Activated CD4-positive, alpha-beta T cell treated with anti-CD3 and anti-CD28 coated beads for 36 hours (primary cell): ENCODE measurements at regions not wholly inside any gene's neighbourhood (a gene's known extent, or its start where the extent isn't known, plus 50 kb on each side); places are given as distances from the start of the nearest gene placed in this dataset.

Experiments
- ATAC-seq: fragments of 200-7000 bp; cut with Tn5 transposase; one replicate; pipeline ENCODE4 v1.10.0; 2021; ENCODE audit warnings: mild to moderate bottlenecking, moderate library complexity
- CTCF ChIA-PET: fragments of 350-600 bp; sonication (Branson Sonifier 250); formaldehyde crosslinking; loops from one replicate; lab custom pipeline; 2021; ENCODE audit warnings: antibody characterized with exemption; lab: Charles Lee
- POLR2A ChIA-PET: fragments of 350-600 bp; sonication (Branson Sonifier 250); formaldehyde crosslinking; loops from one replicate; lab custom pipeline; 2021; ENCODE audit warnings: antibody characterized with exemption, inconsistent platforms; lab: Charles Lee
- DNase-seq: peaks from one replicate; pipeline ENCODE4 v3.0.0-alpha.2; 2020
- H3K27ac Mint-ChIP-seq: one replicate; pipeline ENCODE4 v1.8.0; 2021; ENCODE audit warnings: mixed read lengths
- H3K27me3 Mint-ChIP-seq: one replicate; pipeline ENCODE4 v1.8.0; 2021; ENCODE audit warnings: mixed read lengths
- H3K36me3 Mint-ChIP-seq: one replicate; pipeline ENCODE4 v1.8.0; 2021; ENCODE audit warnings: low read depth, mixed read lengths
- H3K4me1 Mint-ChIP-seq: one replicate; pipeline ENCODE4 v1.8.0; 2021; ENCODE audit warnings: mixed read lengths
- H3K4me3 Mint-ChIP-seq: one replicate; pipeline ENCODE4 v1.8.0; 2021; ENCODE audit warnings: mild to moderate bottlenecking, moderate library complexity, mixed read lengths
- H3K9me3 Mint-ChIP-seq: one replicate; pipeline ENCODE4 v1.8.0; 2021; ENCODE audit warnings: low read depth, mixed read lengths
- intact Hi-C, 2 experiments: fragments of 100-400 bp; cut with DNase I in 1 of 2; cut with micrococcal nuclease in 1 of 2; formaldehyde crosslinking; loops; one replicate each; pipeline versions ENCODE4 v1.14.2 to v1.15.1; 2022 to 2024; cut with DNase I, micrococcal nuclease

- H3K4me3 Mint-ChIP-seq, result no peak overlapping the region
- DNase-seq (no peak), ATAC-seq (no peak)
- POLR2A ChIA-PET, result no interaction called here
- peaks cover 11% of the 10 kb centered on the region for H3K27me3 Mint-ChIP-seq
- CTCF ChIA-PET, result no interaction called here
- no peaks in the 10 kb centered on the region for H3K9me3 Mint-ChIP-seq
- intact Hi-C loops, result no loop called here
- no peak overlapping the region for H3K27ac Mint-ChIP-seq
- no peaks in the 10 kb centered on the region for H3K4me1 Mint-ChIP-seq
- H3K36me3 Mint-ChIP-seq, result no peaks in the 10 kb centered on the region
These were observed 86.4 kb upstream of the IGSF21 start for GRCh38 chr1:18021242-18021641.

- POLR2A ChIA-PET, result no interaction called here
- H3K27me3 Mint-ChIP-seq, result peaks cover 14% of the 10 kb centered on the region
- intact Hi-C loops, result no loop called here
These were observed 75.3 kb upstream of the IGSF21 start for GRCh38 chr1:18032172-18032859.

GRCh38 chr1:18035145-18035544 is 72.5 kb upstream of the IGSF21 start:
- H3K4me1 Mint-ChIP-seq, result peaks cover 12% of the 10 kb centered on the region
- CTCF ChIA-PET, result no interaction called here
- DNase-seq (no peak), ATAC-seq (no peak)
- no peak overlapping the region for H3K4me3 Mint-ChIP-seq
- POLR2A ChIA-PET, result no interaction called here
- no peak overlapping the region for H3K27ac Mint-ChIP-seq
- peaks cover 9% of the 10 kb centered on the region for H3K27me3 Mint-ChIP-seq
- no peaks in the 10 kb centered on the region for H3K9me3 Mint-ChIP-seq
- intact Hi-C loops, result no loop called here
- no peaks in the 10 kb centered on the region for H3K36me3 Mint-ChIP-seq

More at GRCh38 chr1:18032172-18032859, 75.3 kb upstream of the IGSF21 start:
- Mint-ChIP-seq H3K27ac (no peak overlapping the region), H3K9me3 (no peaks in the 10 kb centered on the region), H3K4me1 (peaks cover 2% of the 10 kb centered on the region), H3K36me3 (no peaks in the 10 kb centered on the region), H3K4me3 (no peak overlapping the region)
- no peak for ATAC-seq
- no peak for DNase-seq
- CTCF ChIA-PET, result no interaction called here

GRCh38 chr1:18037651-18038050 is 69.9 kb upstream of the IGSF21 start:
- no peaks in the 10 kb centered on the region for H3K36me3 Mint-ChIP-seq
- no peak overlapping the region for H3K4me3 Mint-ChIP-seq
- peaks cover 12% of the 10 kb centered on the region for H3K4me1 Mint-ChIP-seq
- DNase-seq, result no peak
- H3K9me3 Mint-ChIP-seq, result no peaks in the 10 kb centered on the region
- no peak for ATAC-seq
- H3K27ac Mint-ChIP-seq, result no peak overlapping the region
- ChIA-PET POLR2A (no interaction called here), CTCF (no interaction called here)
- H3K27me3 Mint-ChIP-seq, result peaks cover 5% of the 10 kb centered on the region
- intact Hi-C loops, result no loop called here

GRCh38 chr1:18038051-18038450 is 69.5 kb upstream of the IGSF21 start:
- no peaks in the 10 kb centered on the region for H3K9me3 Mint-ChIP-seq
- ChIA-PET CTCF (interaction anchor here (0.7 kb wide), 1 partner anchor 279 kb away, joined by 3 read pairs; no protein-coding TSS in a partner anchor), POLR2A (no interaction called here)
- ATAC-seq (no peak), DNase-seq (no peak)
- intact Hi-C loops, result no loop called here
- no peak overlapping the region for H3K4me3 Mint-ChIP-seq
- peaks cover under 1% of the 10 kb centered on the region for H3K27me3 Mint-ChIP-seq
- no peaks in the 10 kb centered on the region for H3K36me3 Mint-ChIP-seq
- peaks cover 12% of the 10 kb centered on the region for H3K4me1 Mint-ChIP-seq
- H3K27ac Mint-ChIP-seq, result no peak overlapping the region

- CTCF ChIA-PET, result no interaction called here
- no peaks in the 10 kb centered on the region for H3K36me3 Mint-ChIP-seq
- intact Hi-C loops, result no loop called here
These were observed 68.5 kb upstream of the IGSF21 start for GRCh38 chr1:18039102-18039501.

GRCh38 chr1:18041102-18041501 is 66.5 kb upstream of the IGSF21 start:
- Mint-ChIP-seq H3K4me1 (peaks cover 12% of the 10 kb centered on the region), H3K27ac (no peak overlapping the region), H3K36me3 (no peaks in the 10 kb centered on the region), H3K27me3 (peaks cover 3% of the 10 kb centered on the region), H3K4me3 (no peak overlapping the region), H3K9me3 (no peaks in the 10 kb centered on the region)
- ChIA-PET POLR2A (interaction anchor here (0.6 kb wide), 1 partner anchor 254 kb away, joined by 7 read pairs; no protein-coding TSS in a partner anchor), CTCF (no interaction called here)
- ATAC-seq (no peak), DNase-seq (no peak)
- intact Hi-C loops, result no loop called here

More at GRCh38 chr1:18039102-18039501, 68.5 kb upstream of the IGSF21 start:
- ATAC-seq (no peak), DNase-seq (no peak)
- Mint-ChIP-seq H3K9me3 (no peaks in the 10 kb centered on the region), H3K27ac (no peak overlapping the region), H3K4me1 (peaks cover 12% of the 10 kb centered on the region), H3K4me3 (no peak overlapping the region), H3K27me3 (peaks cover 3% of the 10 kb centered on the region)
- POLR2A ChIA-PET, result no interaction called here

GRCh38 chr1:18041685-18042355 is 65.8 kb upstream of the IGSF21 start:
- DNase-seq (no peak), ATAC-seq (no peak)
- CTCF ChIA-PET, result no interaction called here
- POLR2A ChIA-PET, result interaction anchor here (0.6 kb wide), 1 partner anchor 255 kb away, joined by 7 read pairs; no protein-coding TSS in a partner anchor
- intact Hi-C loops, result no loop called here
- Mint-ChIP-seq H3K4me3 (no peak overlapping the region), H3K27me3 (peaks cover 3% of the 10 kb centered on the region), H3K9me3 (no peaks in the 10 kb centered on the region), H3K4me1 (peaks cover 12% of the 10 kb centered on the region), H3K27ac (no peak overlapping the region), H3K36me3 (no peaks in the 10 kb centered on the region)

GRCh38 chr1:18043871-18044270 is 63.7 kb upstream of the IGSF21 start:
- ChIA-PET POLR2A (no interaction called here), CTCF (no interaction called here)
- no peak overlapping the region for H3K4me3 Mint-ChIP-seq
- no peaks in the 10 kb centered on the region for H3K36me3 Mint-ChIP-seq
- H3K9me3 Mint-ChIP-seq, result no peaks in the 10 kb centered on the region
- DNase-seq (no peak), ATAC-seq (no peak)
- H3K27ac Mint-ChIP-seq, result no peak overlapping the region
- H3K27me3 Mint-ChIP-seq, result peaks cover 3% of the 10 kb centered on the region
- intact Hi-C loops, result no loop called here
- H3K4me1 Mint-ChIP-seq, result no peaks in the 10 kb centered on the region

GRCh38 chr1:18045203-18045602 is 62.4 kb upstream of the IGSF21 start:
- ChIA-PET CTCF (no interaction called here), POLR2A (no interaction called here)
- Mint-ChIP-seq H3K27me3 (peaks cover 3% of the 10 kb centered on the region), H3K4me1 (no peaks in the 10 kb centered on the region), H3K4me3 (no peak overlapping the region), H3K36me3 (no peaks in the 10 kb centered on the region), H3K27ac (no peak overlapping the region), H3K9me3 (peaks cover 5% of the 10 kb centered on the region)
- intact Hi-C loops, result no loop called here
- DNase-seq, result no peak
- ATAC-seq, result no peak

- POLR2A ChIA-PET, result no interaction called here
- ATAC-seq (no peak), DNase-seq (no peak)
- Mint-ChIP-seq H3K36me3 (no peaks in the 10 kb centered on the region), H3K4me3 (no peak overlapping the region), H3K27me3 (peaks cover 3% of the 10 kb centered on the region), H3K4me1 (no peaks in the 10 kb centered on the region), H3K9me3 (peaks cover 5% of the 10 kb centered on the region), H3K27ac (no peak overlapping the region)
- intact Hi-C loops, result no loop called here
- CTCF ChIA-PET, result no interaction called here
These were observed 62.0 kb upstream of the IGSF21 start for GRCh38 chr1:18045621-18046020.

GRCh38 chr1:18047122-18047521 is 60.5 kb upstream of the IGSF21 start:
- Mint-ChIP-seq H3K4me1 (no peaks in the 10 kb centered on the region), H3K36me3 (no peaks in the 10 kb centered on the region), H3K27me3 (peaks cover 3% of the 10 kb centered on the region), H3K9me3 (peaks cover 5% of the 10 kb centered on the region), H3K4me3 (no peak overlapping the region), H3K27ac (no peak overlapping the region)
- intact Hi-C loops, result no loop called here
- no peak for DNase-seq
- no peak for ATAC-seq
- ChIA-PET CTCF (no interaction called here), POLR2A (no interaction called here)
